SK-N-SH treated with all-trans-retinoic acid at 6 μM for 48 hours (cell line): ENCODE measurements at regions not wholly inside any gene's neighbourhood (a gene's known extent, or its start where the extent isn't known, plus 50 kb on each side); places are given as distances from the start of the nearest gene placed in this dataset.

Source experiments
- ATAC-seq: fragments of 200-7000 bp; cut with Tn5 transposase; 3 replicates; pipeline ENCODE4 v1.9.1; 2020; ENCODE audit warnings: mild to moderate bottlenecking, moderate library complexity
- ARNTL ChIP-seq: fragments of 450-650 bp; formaldehyde crosslinking; IDR thresholded peaks from 2 replicates; pipeline ENCODE4 v1.5.0; 2020; ENCODE audit warnings: low read depth, mild to moderate bottlenecking, moderate library complexity, borderline replicate concordance
- BACH2 ChIP-seq: fragments of 250-450 bp; sonication (Bioruptor Pico); IDR thresholded peaks from 2 replicates; pipeline ENCODE4 v1.9.0; 2021; ENCODE audit warnings: mild to moderate bottlenecking, borderline replicate concordance
- CREB5 ChIP-seq: fragments of 250-450 bp; sonication (Bioruptor Pico); IDR thresholded peaks from 2 replicates; pipeline ENCODE4 v1.5.1; 2020; ENCODE audit warnings: low read depth, mild to moderate bottlenecking, moderate library complexity
- CSDC2 ChIP-seq: fragments of 250-450 bp; sonication (Bioruptor Pico); IDR thresholded peaks from 2 replicates; pipeline ENCODE4 v1.5.0; 2020; ENCODE audit warnings: mild to moderate bottlenecking, moderate library complexity
- CSRNP3 ChIP-seq: fragments of 250-450 bp; sonication (Bioruptor Pico); IDR thresholded peaks from 2 replicates; pipeline ENCODE4 v1.5.1; 2021; ENCODE audit warnings: mild to moderate bottlenecking, moderate library complexity
- ESRRG ChIP-seq: fragments of 250-450 bp; sonication (Bioruptor Pico); IDR thresholded peaks from 2 replicates; pipeline ENCODE4 v1.6.1; 2021; ENCODE audit warnings: mild to moderate bottlenecking
- GLIS3 ChIP-seq: fragments of 250-450 bp; sonication (Bioruptor Pico); IDR thresholded peaks from 2 replicates; pipeline ENCODE4 v1.5.0; 2020; ENCODE audit warnings: mild to moderate bottlenecking, moderate library complexity
- ISL1 ChIP-seq: fragments of 250-450 bp; sonication (Bioruptor Pico); IDR thresholded peaks from 2 replicates; pipeline ENCODE4 v2.1.2; 2022; ENCODE audit warnings: mild to moderate bottlenecking, moderate library complexity
- OSR1 ChIP-seq: fragments of 250-450 bp; sonication (Bioruptor Pico); IDR thresholded peaks from 2 replicates; pipeline ENCODE4 v1.8.0; 2022; ENCODE audit warnings: moderate library complexity, mild to moderate bottlenecking, inconsistent platforms
- PATZ1 ChIP-seq: fragments of 250-450 bp; sonication (Bioruptor Pico); IDR thresholded peaks from 2 replicates; pipeline ENCODE4 v1.8.0; 2020; ENCODE audit warnings: mild to moderate bottlenecking, moderate library complexity, borderline replicate concordance
- POU6F1 ChIP-seq: fragments of 250-450 bp; sonication (Bioruptor Pico); IDR thresholded peaks from 2 replicates; pipeline ENCODE4 v1.8.0; 2021; ENCODE audit warnings: low read depth, mild to moderate bottlenecking, moderate library complexity, borderline replicate concordance
- RARB ChIP-seq: fragments of 250-450 bp; sonication (Bioruptor Pico); IDR thresholded peaks from 2 replicates; pipeline ENCODE4 v1.8.0; 2021; ENCODE audit warnings: mild to moderate bottlenecking, moderate library complexity
- SNAI2 ChIP-seq: fragments of 250-450 bp; sonication (Bioruptor Pico); IDR thresholded peaks from 2 replicates; pipeline ENCODE4 v1.5.0; 2020; ENCODE audit warnings: mild to moderate bottlenecking, moderate library complexity
- TCF4 ChIP-seq: fragments of 250-450 bp; sonication (Bioruptor Pico); IDR thresholded peaks from 2 replicates; pipeline ENCODE4 v1.8.0; 2021; ENCODE audit warnings: mild to moderate bottlenecking, moderate library complexity, borderline replicate concordance
- TSHZ2 ChIP-seq: fragments of 250-450 bp; sonication (Bioruptor Pico); IDR thresholded peaks from 2 replicates; pipeline ENCODE4 v1.5.0; 2020; ENCODE audit warnings: mild to moderate bottlenecking, moderate library complexity
- ZC3H10 ChIP-seq: fragments of 250-450 bp; sonication (Bioruptor Pico); IDR thresholded peaks from 2 replicates; pipeline ENCODE4 v1.5.1; 2021; ENCODE audit warnings: mild to moderate bottlenecking, moderate library complexity
- ZFP3 ChIP-seq: fragments of 250-450 bp; sonication (Bioruptor Pico); IDR thresholded peaks from 2 replicates; pipeline ENCODE4 v1.5.0; 2020; ENCODE audit warnings: mild to moderate bottlenecking, moderate library complexity
- ZFP30 ChIP-seq: fragments of 450-650 bp; formaldehyde crosslinking; IDR thresholded peaks from 2 replicates; pipeline ENCODE4 v1.5.0; 2022; ENCODE audit warnings: mild to moderate bottlenecking, moderate library complexity
- ZNF565 ChIP-seq: fragments of 450-650 bp; formaldehyde crosslinking; conservative IDR thresholded peaks from 2 replicates; pipeline ENCODE4 v1.5.0; 2020; ENCODE audit warnings: low read depth, mild to moderate bottlenecking, moderate library complexity
- ZNF70 ChIP-seq: fragments of 450-650 bp; formaldehyde crosslinking; IDR thresholded peaks from 2 replicates; pipeline ENCODE4 v1.5.0; 2020; ENCODE audit warnings: mild to moderate bottlenecking, moderate library complexity
- ZNF8 ChIP-seq: fragments of 450-650 bp; formaldehyde crosslinking; IDR thresholded peaks from 2 replicates; pipeline ENCODE4 v1.5.0; 2020; ENCODE audit warnings: mild to moderate bottlenecking, moderate library complexity

- no peak for ATAC-seq
- TF ChIP-seq SNAI2 (no peak), ESRRG (CRISPR knock-in tag) (no peak), BACH2 (CRISPR knock-in tag) (no peak), TCF4 (CRISPR knock-in tag) (no peak), ZNF70 (no peak), ZC3H10 (no peak), CREB5 (CRISPR knock-in tag) (no peak), PATZ1 (CRISPR knock-in tag) (no peak), ZFP3 (CRISPR knock-in tag) (no peak), TSHZ2 (no peak)
These were observed 93.1 kb upstream of the NPAS2 start for GRCh38 chr2:100726866-100727265.

GRCh38 chr2:100730290-100730868 is 89.6 kb upstream of the NPAS2 start:
- no peak for TF ChIP-seq ESRRG (CRISPR knock-in tag)
- no peak for TF ChIP-seq ZFP3 (CRISPR knock-in tag)
- no peak for TF ChIP-seq ZNF70
- TF ChIP-seq, all 23 proteins: peak for 0
- peak; percentile 80 for ATAC-seq

- TF ChIP-seq SNAI2 = no peak
- TF ChIP-seq ARNTL (CRISPR knock-in tag) = no peak
- TF ChIP-seq ESRRG (CRISPR knock-in tag) = no peak
- no peak for TF ChIP-seq ZNF8 (CRISPR knock-in tag)
- TF ChIP-seq ZFP30 (CRISPR knock-in tag) = no peak
- TF ChIP-seq ZNF565 (CRISPR knock-in tag) = no peak
- peak; percentile 23; the same call in 2 of the 3 replicates for ATAC-seq
These were observed 88.4 kb upstream of the NPAS2 start for GRCh38 chr2:100731535-100731981.

GRCh38 chr2:100733391-100734187 is 86.3 kb upstream of the NPAS2 start:
- peak; percentile 77 for ATAC-seq
- no peak for TF ChIP-seq ZC3H10
- no peak for TF ChIP-seq GLIS3 (CRISPR knock-in tag)
- no peak for TF ChIP-seq BACH2 (CRISPR knock-in tag)
- no peak for TF ChIP-seq OSR1 (CRISPR knock-in tag)
- no peak for TF ChIP-seq RARB (CRISPR knock-in tag)
- TF ChIP-seq SNAI2 = no peak
- no peak for TF ChIP-seq ISL1 (CRISPR knock-in tag)
- TF ChIP-seq CSRNP3 (CRISPR knock-in tag) = no peak
- no peak for TF ChIP-seq CSDC2 (CRISPR knock-in tag)
- TF ChIP-seq ZFP30 (CRISPR knock-in tag) = no peak
- no peak for TF ChIP-seq ZNF8 (CRISPR knock-in tag)
- no peak for TF ChIP-seq POU6F1
- no peak for TF ChIP-seq CREB5 (CRISPR knock-in tag)
- no peak for TF ChIP-seq TSHZ2
- no peak for TF ChIP-seq ZNF565 (CRISPR knock-in tag)
